ENCODE measurements at regions not wholly inside any gene's neighbourhood (a gene's known extent, or its start where the extent isn't known, plus 50 kb on each side); places are given as distances from the start of the nearest gene placed in this dataset.
"Not testable (repeated sequence)": the region's sequence is repeated elsewhere in the genome, so short reads cannot be mapped to it uniquely, and the experiment has no call there.

- not testable (repeated sequence) for H3K27ac Mint-ChIP-seq (ENCODE audit: unreplicated experiment); H3K9me3 Mint-ChIP-seq (ENCODE audit: low read depth); DNase-seq (ENCODE audit: low spot score); H3K27me3 Mint-ChIP-seq (ENCODE audit: low read depth); H3K4me1 Mint-ChIP-seq (ENCODE audit: low read depth); H3K4me3 Mint-ChIP-seq (ENCODE audit: unreplicated experiment); H3K36me3 Mint-ChIP-seq (ENCODE audit: low read depth)
These were observed 142.5 kb downstream of the NPIPA7 start for GRCh38 chr16:16521239-16522002.

- H3K4me3 Mint-ChIP-seq (ENCODE audit: unreplicated experiment); H3K27ac Mint-ChIP-seq (ENCODE audit: unreplicated experiment); H3K36me3 Mint-ChIP-seq (ENCODE audit: low read depth); H3K4me1 Mint-ChIP-seq (ENCODE audit: low read depth); H3K27me3 Mint-ChIP-seq (ENCODE audit: low read depth); DNase-seq (ENCODE audit: low spot score); H3K9me3 Mint-ChIP-seq (ENCODE audit: low read depth): not testable (repeated sequence)
These were observed 148.1 kb downstream of the NPIPA7 start for GRCh38 chr16:16526998-16527397.

GRCh38 chr16:16530744-16531143 is 151.8 kb downstream of the NPIPA7 start:
- peak; percentile 9 for TF ChIP-seq CTCF (IDR thresholded peaks at IDR 0.05)
- H3K4me1 Mint-ChIP-seq (ENCODE audit: low read depth); DNase-seq (ENCODE audit: low spot score); H3K27me3 Mint-ChIP-seq (ENCODE audit: low read depth); H3K27ac Mint-ChIP-seq (ENCODE audit: unreplicated experiment); H3K36me3 Mint-ChIP-seq (ENCODE audit: low read depth); H3K9me3 Mint-ChIP-seq (ENCODE audit: low read depth); H3K4me3 Mint-ChIP-seq (ENCODE audit: unreplicated experiment): not testable (repeated sequence)

- H3K4me3 Mint-ChIP-seq (ENCODE audit: unreplicated experiment); H3K36me3 Mint-ChIP-seq (ENCODE audit: low read depth); H3K9me3 Mint-ChIP-seq (ENCODE audit: low read depth): not testable (repeated sequence)
These were observed 156.6 kb downstream of the NPIPA7 start for GRCh38 chr16:16535565-16535964.

GRCh38 chr16:16536151-16536550 is 157.2 kb downstream of the NPIPA7 start:
- H3K9me3 Mint-ChIP-seq (ENCODE audit: low read depth); DNase-seq (ENCODE audit: low spot score); H3K27me3 Mint-ChIP-seq (ENCODE audit: low read depth); H3K4me3 Mint-ChIP-seq (ENCODE audit: unreplicated experiment); H3K27ac Mint-ChIP-seq (ENCODE audit: unreplicated experiment); H3K36me3 Mint-ChIP-seq (ENCODE audit: low read depth); H3K4me1 Mint-ChIP-seq (ENCODE audit: low read depth): not testable (repeated sequence)

More at GRCh38 chr16:16535565-16535964, 156.6 kb downstream of the NPIPA7 start:
- not testable (repeated sequence) for DNase-seq (ENCODE audit: low spot score); H3K27ac Mint-ChIP-seq (ENCODE audit: unreplicated experiment); H3K27me3 Mint-ChIP-seq (ENCODE audit: low read depth); H3K4me1 Mint-ChIP-seq (ENCODE audit: low read depth)

GRCh38 chr16:16549710-16550109 is 170.8 kb downstream of the NPIPA7 start:
- H3K27ac Mint-ChIP-seq (ENCODE audit: unreplicated experiment); H3K9me3 Mint-ChIP-seq (ENCODE audit: low read depth); H3K4me3 Mint-ChIP-seq (ENCODE audit: unreplicated experiment); H3K4me1 Mint-ChIP-seq (ENCODE audit: low read depth); H3K27me3 Mint-ChIP-seq (ENCODE audit: low read depth); DNase-seq (ENCODE audit: low spot score); H3K36me3 Mint-ChIP-seq (ENCODE audit: low read depth): not testable (repeated sequence)

GRCh38 chr16:16550824-16551223 is 171.9 kb downstream of the NPIPA7 start:
- H3K27ac Mint-ChIP-seq (ENCODE audit: unreplicated experiment); H3K27me3 Mint-ChIP-seq (ENCODE audit: low read depth); DNase-seq (ENCODE audit: low spot score); H3K4me3 Mint-ChIP-seq (ENCODE audit: unreplicated experiment); H3K4me1 Mint-ChIP-seq (ENCODE audit: low read depth); H3K9me3 Mint-ChIP-seq (ENCODE audit: low read depth); H3K36me3 Mint-ChIP-seq (ENCODE audit: low read depth): not testable (repeated sequence)

GRCh38 chr16:16552819-16553340 is 173.9 kb downstream of the NPIPA7 start:
- not testable (repeated sequence) for H3K4me3 Mint-ChIP-seq (ENCODE audit: unreplicated experiment); H3K27me3 Mint-ChIP-seq (ENCODE audit: low read depth); H3K9me3 Mint-ChIP-seq (ENCODE audit: low read depth); H3K27ac Mint-ChIP-seq (ENCODE audit: unreplicated experiment); H3K36me3 Mint-ChIP-seq (ENCODE audit: low read depth); DNase-seq (ENCODE audit: low spot score); H3K4me1 Mint-ChIP-seq (ENCODE audit: low read depth)

- not testable (repeated sequence) for H3K27ac Mint-ChIP-seq (ENCODE audit: unreplicated experiment); H3K4me1 Mint-ChIP-seq (ENCODE audit: low read depth); H3K4me3 Mint-ChIP-seq (ENCODE audit: unreplicated experiment); DNase-seq (ENCODE audit: low spot score); H3K36me3 Mint-ChIP-seq (ENCODE audit: low read depth); H3K9me3 Mint-ChIP-seq (ENCODE audit: low read depth); H3K27me3 Mint-ChIP-seq (ENCODE audit: low read depth)
These were observed 180.3 kb downstream of the NPIPA7 start for GRCh38 chr16:16559179-16559740.

- DNase-seq (ENCODE audit: low spot score); H3K36me3 Mint-ChIP-seq (ENCODE audit: low read depth); H3K4me1 Mint-ChIP-seq (ENCODE audit: low read depth); H3K27me3 Mint-ChIP-seq (ENCODE audit: low read depth); H3K27ac Mint-ChIP-seq (ENCODE audit: unreplicated experiment); H3K9me3 Mint-ChIP-seq (ENCODE audit: low read depth); H3K4me3 Mint-ChIP-seq (ENCODE audit: unreplicated experiment): not testable (repeated sequence)
These were observed 182.6 kb downstream of the NPIPA7 start for GRCh38 chr16:16561532-16561931.

GRCh38 chr16:16563962-16564361 is 185.0 kb downstream of the NPIPA7 start:
- not testable (repeated sequence) for H3K27me3 Mint-ChIP-seq (ENCODE audit: low read depth); H3K4me3 Mint-ChIP-seq (ENCODE audit: unreplicated experiment); DNase-seq (ENCODE audit: low spot score); H3K27ac Mint-ChIP-seq (ENCODE audit: unreplicated experiment); H3K9me3 Mint-ChIP-seq (ENCODE audit: low read depth); H3K36me3 Mint-ChIP-seq (ENCODE audit: low read depth); H3K4me1 Mint-ChIP-seq (ENCODE audit: low read depth)

- not testable (repeated sequence) for H3K9me3 Mint-ChIP-seq (ENCODE audit: low read depth); H3K27ac Mint-ChIP-seq (ENCODE audit: unreplicated experiment); H3K4me3 Mint-ChIP-seq (ENCODE audit: unreplicated experiment); H3K27me3 Mint-ChIP-seq (ENCODE audit: low read depth); DNase-seq (ENCODE audit: low spot score); H3K36me3 Mint-ChIP-seq (ENCODE audit: low read depth); H3K4me1 Mint-ChIP-seq (ENCODE audit: low read depth)
These were observed 186.4 kb downstream of the NPIPA7 start for GRCh38 chr16:16565326-16565725.
